ENCODE measurements at regions not wholly inside any gene's neighbourhood (a gene's known extent, or its start where the extent isn't known, plus 50 kb on each side); places are given as distances from the start of the nearest gene placed in this dataset.

DNA sequence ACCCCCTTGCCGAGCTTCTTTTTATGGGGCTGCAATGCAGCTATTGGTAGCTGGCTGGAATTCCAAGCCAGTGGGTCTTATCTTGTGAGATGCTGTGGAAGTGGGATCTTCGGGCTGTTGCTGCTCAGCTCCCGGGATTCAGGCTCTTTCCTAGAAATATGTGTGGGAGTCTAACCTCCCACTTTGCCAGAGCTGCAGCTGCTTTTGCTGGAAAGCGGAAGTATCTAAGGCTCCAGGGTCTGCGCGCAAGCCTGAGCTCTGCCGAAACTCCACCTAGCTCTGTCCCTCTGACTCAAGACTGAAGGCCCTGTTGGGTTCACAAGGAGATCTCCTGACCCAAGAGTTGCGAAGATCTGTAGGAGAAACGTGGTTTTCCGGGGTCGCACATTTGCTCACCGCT, 151.1 kb upstream of the ANKRD55 start:
- TF ChIP-seq, protein P1, sequence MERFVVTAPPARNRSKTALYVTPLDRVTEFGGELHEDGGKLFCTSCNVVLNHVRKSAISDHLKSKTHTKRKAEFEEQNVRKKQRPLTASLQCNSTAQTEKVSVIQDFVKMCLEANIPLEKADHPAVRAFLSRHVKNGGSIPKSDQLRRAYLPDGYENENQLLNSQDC (CRISPR knock-in tag; IDR thresholded peaks at IDR 0.05): no peak
- TF ChIP-seq, protein P2, sequence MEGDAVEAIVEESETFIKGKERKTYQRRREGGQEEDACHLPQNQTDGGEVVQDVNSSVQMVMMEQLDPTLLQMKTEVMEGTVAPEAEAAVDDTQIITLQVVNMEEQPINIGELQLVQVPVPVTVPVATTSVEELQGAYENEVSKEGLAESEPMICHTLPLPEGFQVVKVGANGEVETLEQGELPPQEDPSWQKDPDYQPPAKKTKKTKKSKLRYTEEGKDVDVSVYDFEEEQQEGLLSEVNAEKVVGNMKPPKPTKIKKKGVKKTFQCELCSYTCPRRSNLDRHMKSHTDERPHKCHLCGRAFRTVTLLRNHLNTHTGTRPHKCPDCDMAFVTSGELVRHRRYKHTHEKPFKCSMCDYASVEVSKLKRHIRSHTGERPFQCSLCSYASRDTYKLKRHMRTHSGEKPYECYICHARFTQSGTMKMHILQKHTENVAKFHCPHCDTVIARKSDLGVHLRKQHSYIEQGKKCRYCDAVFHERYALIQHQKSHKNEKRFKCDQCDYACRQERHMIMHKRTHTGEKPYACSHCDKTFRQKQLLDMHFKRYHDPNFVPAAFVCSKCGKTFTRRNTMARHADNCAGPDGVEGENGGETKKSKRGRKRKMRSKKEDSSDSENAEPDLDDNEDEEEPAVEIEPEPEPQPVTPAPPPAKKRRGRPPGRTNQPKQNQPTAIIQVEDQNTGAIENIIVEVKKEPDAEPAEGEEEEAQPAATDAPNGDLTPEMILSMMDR (IDR thresholded peaks at IDR 0.05 in 2 of 3, conservative IDR thresholded peaks at IDR 0.05 in 1 of 3; ENCODE audit: insufficient read depth in 2 of 3, low read depth in 1 of 3, low read length in 3 of 3): no peak
- TF ChIP-seq ZNF217 (CRISPR knock-in tag; IDR thresholded peaks at IDR 0.05) (no peak), SMAD3 (CRISPR knock-in tag; conservative IDR thresholded peaks at IDR 0.05) (no peak), ZNF124 (CRISPR knock-in tag; IDR thresholded peaks at IDR 0.05) (no peak), JUN (IDR thresholded peaks at IDR 0.05; ENCODE audit: borderline replicate concordance, low read depth, low read length) (no peak), JUN (CRISPR knock-in tag; IDR thresholded peaks at IDR 0.05; ENCODE audit: borderline replicate concordance) (no peak), SP1 (CRISPR knock-in tag; IDR thresholded peaks at IDR 0.05) (no peak), POLR2A (conservative IDR thresholded peaks at IDR 0.05) (no peak), ZNF12 (CRISPR knock-in tag; IDR thresholded peaks at IDR 0.05) (no peak), NFYB (IDR thresholded peaks at IDR 0.05; ENCODE audit: extremely low read depth, insufficient read length) (no peak), EP300 (IDR thresholded peaks at IDR 0.05; ENCODE audit: low read length) (no peak)

Data from K562 (cell line).